Endodermal cell (in vitro differentiated cells): ENCODE measurements at regions not wholly inside any gene's neighbourhood (a gene's known extent, or its start where the extent isn't known, plus 50 kb on each side); places are given as distances from the start of the nearest gene placed in this dataset.
A peak's percentile ranks its signal among the peaks of the same experiment; 100 is the strongest.

Experiments
- DNase-seq: peaks from one replicate; pipeline ENCODE4 v3.0.0-alpha.2; 2017
- H3K27ac ChIP-seq: 2 replicates; pipeline ENCODE4 v1.5.1; 2013; ENCODE audit warnings: mild to moderate bottlenecking, low read depth, low read length, moderate library complexity
- H3K27me3 ChIP-seq: 2 replicates; pipeline ENCODE4 v1.6.1; 2013; ENCODE audit warnings: mild to moderate bottlenecking, low read length, moderate library complexity; ENCODE audit not compliant: insufficient read depth, control insufficient read depth, poor library complexity, severe bottlenecking
- H3K36me3 ChIP-seq: 2 replicates; pipeline ENCODE4 v1.7.0; 2013; ENCODE audit warnings: mild to moderate bottlenecking, low read length, moderate library complexity; ENCODE audit not compliant: control insufficient read depth, insufficient read depth
- H3K4me1 ChIP-seq: one replicate; pipeline ENCODE4 v1.7.0; 2013; ENCODE audit warnings: low read length; ENCODE audit not compliant: control insufficient read depth, insufficient read depth
- H3K4me3 ChIP-seq: 2 replicates; pipeline ENCODE4 v1.5.1; 2013; ENCODE audit warnings: mild to moderate bottlenecking, low read length, moderate library complexity
- H3K9ac ChIP-seq: 2 replicates; pipeline ENCODE4 v1.6.1; 2013; ENCODE audit warnings: mild to moderate bottlenecking, low read length, moderate library complexity; ENCODE audit not compliant: poor library complexity, severe bottlenecking; ENCODE audit errors: extremely low read depth
- H3K9me3 ChIP-seq: 2 replicates; pipeline ENCODE4 v1.6.1; 2013; ENCODE audit warnings: mild to moderate bottlenecking, low read length, moderate library complexity; ENCODE audit not compliant: control insufficient read depth
- H3K27ac Mint-ChIP-seq: 2 replicates; pipeline ENCODE4 v1.8.0; 2020; ENCODE audit warnings: mixed read lengths
- H3K27me3 Mint-ChIP-seq: 2 replicates; pipeline ENCODE4 v1.8.0; 2021; ENCODE audit warnings: mild to moderate bottlenecking, mixed read lengths; ENCODE audit not compliant: insufficient read depth
- H3K36me3 Mint-ChIP-seq: 2 replicates; pipeline ENCODE4 v1.8.0; 2020; ENCODE audit warnings: low read depth, mixed read lengths
- H3K4me1 Mint-ChIP-seq: 2 replicates; pipeline ENCODE4 v1.8.0; 2020; ENCODE audit warnings: mixed read lengths
- H3K4me3 Mint-ChIP-seq: 2 replicates; pipeline ENCODE4 v1.8.0; 2020; ENCODE audit warnings: mild to moderate bottlenecking, moderate library complexity, mixed read lengths
- H3K9me3 Mint-ChIP-seq: 2 replicates; pipeline ENCODE4 v1.8.0; 2020; ENCODE audit warnings: mild to moderate bottlenecking, mixed read lengths
- CTCF ChIP-seq: fragments of 200-600 bp; sonication (generic); conservative IDR thresholded peaks from 2 replicates; pipeline ENCODE4 v1.5.0; 2021; ENCODE audit warnings: antibody characterized with exemption, mild to moderate bottlenecking
- WGBS, 2 experiments: methylation state at CpG; one replicate each; pipeline versions ENCODE4 v1.1.5 to v1.1.7; 2013; ENCODE audit warnings: missing lambda C conversion rate in 2 of 2, mixed read lengths in 1 of 2; ENCODE audit not compliant: insufficient coverage in 1 of 2, insufficient read length in 1 of 2; 5-methylcytosine and 5-hydroxymethylcytosine counted together

GRCh38 chr15:29933042-29933803 lies 111.0 kb upstream of the TJP1 start:
- WGBS, 2 experiments: 50 to 57% methylated on average over 2 to 3 of the region's 3 CpGs
- no peak overlapping the region for H3K27ac Mint-ChIP-seq
- Histone ChIP-seq H3K4me1 (peaks cover 4% of the 10 kb centered on the region), H3K9ac (no peak overlapping the region), H3K4me3 (no peak overlapping the region), H3K27ac (no peak overlapping the region), H3K27me3 (no peaks in the 10 kb centered on the region), H3K9me3 (no peaks in the 10 kb centered on the region), H3K36me3 (no peaks in the 10 kb centered on the region)
- H3K9me3 Mint-ChIP-seq: peaks cover 3% of the 10 kb centered on the region
- H3K4me3 Mint-ChIP-seq: no peak overlapping the region
- DNase-seq: no peak
- no peaks in the 10 kb centered on the region for H3K27me3 Mint-ChIP-seq
- peaks cover 20% of the 10 kb centered on the region for H3K4me1 Mint-ChIP-seq
- no peak for TF ChIP-seq CTCF
- H3K36me3 Mint-ChIP-seq: peaks cover 2% of the 10 kb centered on the region

GRCh38 chr15:29926083-29926388 lies 103.8 kb upstream of the TJP1 start:
- Mint-ChIP-seq H3K27ac (peak overlapping the region; percentile 98), H3K36me3 (peaks cover 2% of the 10 kb centered on the region)
- no peak for TF ChIP-seq CTCF

GRCh38 chr15:29925227-29926082 lies 103.2 kb upstream of the TJP1 start:
- peak overlapping the region; percentile 28 for H3K9ac ChIP-seq
- DNase-seq: peak; percentile 97
- no peaks in the 10 kb centered on the region for H3K9me3 ChIP-seq
- no peaks in the 10 kb centered on the region for H3K27me3 ChIP-seq
- Mint-ChIP-seq H3K4me3 (no peak overlapping the region), H3K4me1 (peaks cover 37% of the 10 kb centered on the region), H3K9me3 (peaks cover 3% of the 10 kb centered on the region), H3K36me3 (peaks cover 2% of the 10 kb centered on the region), H3K27me3 (no peaks in the 10 kb centered on the region), H3K27ac (peak overlapping the region; percentile 98)
- TF ChIP-seq CTCF: peak; percentile 97
- H3K27ac ChIP-seq: peak overlapping the region; percentile 28
- 45 to 67% methylated on average over 2 to 5 of the region's 5 CpGs for WGBS, 2 experiments
- no peaks in the 10 kb centered on the region for H3K36me3 ChIP-seq
- peaks cover 24% of the 10 kb centered on the region for H3K4me1 ChIP-seq
- no peak overlapping the region for H3K4me3 ChIP-seq

More at GRCh38 chr15:29926083-29926388, 103.8 kb upstream of the TJP1 start:
- Mint-ChIP-seq H3K4me1 (peaks cover 31% of the 10 kb centered on the region), H3K4me3 (no peak overlapping the region), H3K9me3 (peaks cover 3% of the 10 kb centered on the region), H3K27me3 (no peaks in the 10 kb centered on the region)
- DNase-seq: no peak
- H3K36me3 ChIP-seq: no peaks in the 10 kb centered on the region
- no peak overlapping the region for H3K4me3 ChIP-seq
- 87 to 100% methylated on average over 2 of the region's 2 CpGs for WGBS, 2 experiments
- no peaks in the 10 kb centered on the region for H3K27me3 ChIP-seq
- H3K4me1 ChIP-seq: peaks cover 18% of the 10 kb centered on the region
- no peaks in the 10 kb centered on the region for H3K9me3 ChIP-seq
- no peak overlapping the region for H3K27ac ChIP-seq
- H3K9ac ChIP-seq: no peak overlapping the region
